SK-N-SH treated with all-trans-retinoic acid at 6 μM for 48 hours (cell line): ENCODE measurements at regions not wholly inside any gene's neighbourhood (a gene's known extent, or its start where the extent isn't known, plus 50 kb on each side); places are given as distances from the start of the nearest gene placed in this dataset.

Source experiments
- CSDC2 ChIP-seq: fragments of 250-450 bp; sonication (Bioruptor Pico); IDR thresholded peaks from 2 replicates; pipeline ENCODE4 v1.5.0; 2020; ENCODE audit warnings: mild to moderate bottlenecking, moderate library complexity
- ESRRG ChIP-seq: fragments of 250-450 bp; sonication (Bioruptor Pico); IDR thresholded peaks from 2 replicates; pipeline ENCODE4 v1.6.1; 2021; ENCODE audit warnings: mild to moderate bottlenecking
- TCF4 ChIP-seq: fragments of 250-450 bp; sonication (Bioruptor Pico); IDR thresholded peaks from 2 replicates; pipeline ENCODE4 v1.8.0; 2021; ENCODE audit warnings: mild to moderate bottlenecking, moderate library complexity, borderline replicate concordance
- ZFP3 ChIP-seq: fragments of 250-450 bp; sonication (Bioruptor Pico); IDR thresholded peaks from 2 replicates; pipeline ENCODE4 v1.5.0; 2020; ENCODE audit warnings: mild to moderate bottlenecking, moderate library complexity
- ZNF565 ChIP-seq: fragments of 450-650 bp; formaldehyde crosslinking; conservative IDR thresholded peaks from 2 replicates; pipeline ENCODE4 v1.5.0; 2020; ENCODE audit warnings: low read depth, mild to moderate bottlenecking, moderate library complexity
- ZNF70 ChIP-seq: fragments of 450-650 bp; formaldehyde crosslinking; IDR thresholded peaks from 2 replicates; pipeline ENCODE4 v1.5.0; 2020; ENCODE audit warnings: mild to moderate bottlenecking, moderate library complexity
- ZNF8 ChIP-seq: fragments of 450-650 bp; formaldehyde crosslinking; IDR thresholded peaks from 2 replicates; pipeline ENCODE4 v1.5.0; 2020; ENCODE audit warnings: mild to moderate bottlenecking, moderate library complexity
- TF ChIP-seq, protein P1 (sequence below): fragments of 250-450 bp; sonication (Bioruptor Pico); IDR thresholded peaks from 2 replicates; pipeline ENCODE4 v1.8.0; 2020; ENCODE audit warnings: mild to moderate bottlenecking, moderate library complexity, borderline replicate concordance

GRCh38 chr13:78131346-78131745 is 212.7 kb upstream of the EDNRB start:
- TF ChIP-seq ZNF565 (no peak), CSDC2 (no peak), ZFP3 (CRISPR knock-in tag) (no peak), ZNF70 (no peak), TCF4 (no peak), ESRRG (no peak), ZNF8 (no peak)
- TF ChIP-seq, protein P1, sequence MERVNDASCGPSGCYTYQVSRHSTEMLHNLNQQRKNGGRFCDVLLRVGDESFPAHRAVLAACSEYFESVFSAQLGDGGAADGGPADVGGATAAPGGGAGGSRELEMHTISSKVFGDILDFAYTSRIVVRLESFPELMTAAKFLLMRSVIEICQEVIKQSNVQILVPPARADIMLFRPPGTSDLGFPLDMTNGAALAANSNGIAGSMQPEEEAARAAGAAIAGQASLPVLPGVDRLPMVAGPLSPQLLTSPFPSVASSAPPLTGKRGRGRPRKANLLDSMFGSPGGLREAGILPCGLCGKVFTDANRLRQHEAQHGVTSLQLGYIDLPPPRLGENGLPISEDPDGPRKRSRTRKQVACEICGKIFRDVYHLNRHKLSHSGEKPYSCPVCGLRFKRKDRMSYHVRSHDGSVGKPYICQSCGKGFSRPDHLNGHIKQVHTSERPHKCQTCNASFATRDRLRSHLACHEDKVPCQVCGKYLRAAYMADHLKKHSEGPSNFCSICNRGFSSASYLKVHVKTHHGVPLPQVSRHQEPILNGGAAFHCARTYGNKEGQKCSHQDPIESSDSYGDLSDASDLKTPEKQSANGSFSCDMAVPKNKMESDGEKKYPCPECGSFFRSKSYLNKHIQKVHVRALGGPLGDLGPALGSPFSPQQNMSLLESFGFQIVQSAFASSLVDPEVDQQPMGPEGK (CRISPR knock-in tag), result no peak
